Liver (tissue), 8 donors: ENCODE measurements at regions not wholly inside any gene's neighbourhood (a gene's known extent, or its start where the extent isn't known, plus 50 kb on each side); places are given as distances from the start of the nearest gene placed in this dataset.

Experiments
- DNase-seq: peaks from one replicate; pipeline ENCODE4 v3.0.0-alpha.2; 2017; ENCODE audit warnings: low spot score
- H3K27ac ChIP-seq, 2 donors: one replicate each; pipeline ENCODE4 v1.7.0; 2013; ENCODE audit warnings: inconsistent platforms in 2 of 2, low read length in 2 of 2, control low read depth in 1 of 2, low read depth in 1 of 2, mild to moderate bottlenecking in 1 of 2
- H3K27me3 ChIP-seq, 4 donors: one replicate each; pipeline versions ENCODE4 v1.6.1 to v1.7.0; 2013; ENCODE audit warnings: low read length in 3 of 4, inconsistent platforms in 1 of 4, mild to moderate bottlenecking in 1 of 4, moderate library complexity in 1 of 4; ENCODE audit not compliant: control insufficient read depth in 4 of 4, insufficient read depth in 4 of 4
- H3K36me3 ChIP-seq, 4 donors: one replicate each; pipeline versions ENCODE4 v1.6.1 to v1.7.0; 2013; ENCODE audit warnings: low read length in 3 of 4, mild to moderate bottlenecking in 3 of 4, low read depth in 1 of 4, moderate library complexity in 1 of 4; ENCODE audit not compliant: control insufficient read depth in 4 of 4, insufficient read depth in 3 of 4
- H3K4me1 ChIP-seq, 4 donors: one replicate each; pipeline versions ENCODE4 v1.6.1 to v1.7.0; 2013; ENCODE audit warnings: low read length in 3 of 4, mild to moderate bottlenecking in 3 of 4, moderate library complexity in 1 of 4; ENCODE audit not compliant: control insufficient read depth in 4 of 4, insufficient read depth in 4 of 4
- H3K4me3 ChIP-seq, 3 donors: one replicate each; pipeline versions ENCODE4 v1.6.1 to v1.7.0; 2013; ENCODE audit warnings: low read length in 3 of 3, control low read depth in 1 of 3, low read depth in 1 of 3, mild to moderate bottlenecking in 1 of 3
- H3K9ac ChIP-seq, 2 donors: one replicate each; pipeline ENCODE4 v1.7.0; 2013; ENCODE audit warnings: low read length in 2 of 2, mild to moderate bottlenecking in 2 of 2, moderate library complexity in 2 of 2, control low read depth in 1 of 2, low read depth in 1 of 2
- H3K9me3 ChIP-seq, 4 donors: one replicate each; pipeline versions ENCODE4 v1.6.1 to v1.7.0; 2013; ENCODE audit warnings: low read length in 3 of 4; ENCODE audit not compliant: control insufficient read depth in 4 of 4
- ATF3 ChIP-seq: IDR thresholded peaks from 2 replicates; pipeline ENCODE4 v1.6.1; 2016; ENCODE audit warnings: antibody characterized with exemption
- CTCF ChIP-seq: fragments of 150-350 bp; IDR thresholded peaks from 2 replicates; pipeline ENCODE4 v1.5.1; 2017; ENCODE audit warnings: improper control_type of control experiment, low read depth, low read length; ENCODE audit not compliant: missing input control
- EGR1 ChIP-seq, 2 donors: IDR thresholded peaks; 2 replicates each; pipeline ENCODE4 v1.6.1; 2016 to 2018; ENCODE audit warnings: antibody characterized with exemption in 2 of 2, low read depth in 2 of 2
- FOXA2 ChIP-seq: IDR thresholded peaks from 2 replicates; pipeline ENCODE4 v1.6.1; 2016; ENCODE audit warnings: antibody characterized with exemption
- GABPA ChIP-seq, 2 donors: IDR thresholded peaks in 1 of 2; conservative IDR thresholded peaks in 1 of 2; 2 replicates each; pipeline ENCODE4 v1.6.1; 2016; ENCODE audit warnings: antibody characterized with exemption in 2 of 2, mild to moderate bottlenecking in 1 of 2, moderate library complexity in 1 of 2
- HNF4G ChIP-seq: IDR thresholded peaks from 2 replicates; pipeline ENCODE4 v1.6.1; 2016; ENCODE audit warnings: antibody characterized with exemption
- MAX ChIP-seq: IDR thresholded peaks from 2 replicates; pipeline ENCODE4 v1.6.1; 2016; ENCODE audit warnings: antibody characterized with exemption
- RAD21 ChIP-seq, 2 donors: IDR thresholded peaks; 2 replicates each; pipeline ENCODE4 v1.6.1; 2016; ENCODE audit warnings: antibody characterized with exemption in 2 of 2, mild to moderate bottlenecking in 2 of 2
- REST ChIP-seq: IDR thresholded peaks from 2 replicates; pipeline ENCODE4 v1.6.1; 2016; ENCODE audit warnings: antibody characterized with exemption, mild to moderate bottlenecking
- RXRA ChIP-seq, 2 donors: IDR thresholded peaks; 2 replicates each; pipeline ENCODE4 v1.6.1; 2017 to 2018; ENCODE audit warnings: antibody characterized with exemption in 2 of 2, mild to moderate bottlenecking in 1 of 2
- SP1 ChIP-seq: IDR thresholded peaks from 2 replicates; pipeline ENCODE4 v1.6.1; 2018; ENCODE audit warnings: antibody characterized with exemption, mild to moderate bottlenecking
- TAF1 ChIP-seq: conservative IDR thresholded peaks from 2 replicates; pipeline ENCODE4 v1.6.1; 2016; ENCODE audit warnings: antibody characterized with exemption, mild to moderate bottlenecking
- YY1 ChIP-seq: IDR thresholded peaks from 2 replicates; pipeline ENCODE4 v1.6.1; 2016; ENCODE audit warnings: antibody characterized with exemption, mild to moderate bottlenecking
- ZBTB33 ChIP-seq: IDR thresholded peaks from 2 replicates; pipeline ENCODE4 v1.6.1; 2016; ENCODE audit warnings: antibody characterized with exemption
- WGBS: extraction: QIAGEN DNeasy Blood & Tissue Kit; methylation state at CpG from one replicate; pipeline ENCODE4 v1.1.7; 2013; 5-methylcytosine and 5-hydroxymethylcytosine counted together
- donor health status: healthy.
- donor health status: healthy.
- donor health status: healthy.
- donor health status: healthy.
- donor health status: healthy.

GRCh38 chr21:32185726-32186125 lies 93.1 kb downstream of the MIS18A start:
- DNase-seq, result no peak
- TF ChIP-seq REST (no peak), CTCF (no peak), ZBTB33 (no peak), FOXA2 (no peak), GABPA (IDR thresholded peaks at IDR 0.05 in 1 of 2, conservative IDR thresholded peaks at IDR 0.05 in 1 of 2) (no peak), SP1 (no peak), RAD21 (IDR thresholded peaks at IDR 0.05) (no peak), HNF4G (no peak), ATF3 (no peak), TAF1 (no peak), MAX (no peak), EGR1 (IDR thresholded peaks at IDR 0.05; ENCODE audit: low read depth in 2 of 2) (no peak), RXRA (IDR thresholded peaks at IDR 0.05) (no peak)
- Histone ChIP-seq H3K4me1 (no peaks in the 10 kb centered on the region), H3K9ac (no peak overlapping the region), H3K27me3 (peaks cover 0 to 7% (median 0%) of the 10 kb centered on the region in 4 donors), H3K27ac (no peak overlapping the region), H3K36me3 (no peaks in the 10 kb centered on the region), H3K9me3 (peaks cover 0 to 5% (median 0%) of the 10 kb centered on the region in 4 donors), H3K4me3 (no peak overlapping the region)
- 93% methylated on average over 5 of the region's 5 CpGs for WGBS

GRCh38 chr21:32185103-32185502 lies 93.7 kb downstream of the MIS18A start:
- DNase-seq, result no peak
- peaks cover 0 to 7% (median 0%) of the 10 kb centered on the region in 4 donors for H3K27me3 ChIP-seq
- no peak overlapping the region for H3K4me3 ChIP-seq
- WGBS, result 72% methylated on average over 2 of the region's 2 CpGs
- H3K36me3 ChIP-seq, result no peaks in the 10 kb centered on the region
- no peak overlapping the region for H3K27ac ChIP-seq
- no peak overlapping the region for H3K9ac ChIP-seq
- no peak for TF ChIP-seq YY1
- H3K4me1 ChIP-seq, result no peaks in the 10 kb centered on the region
- peaks cover 0 to 5% (median 0%) of the 10 kb centered on the region in 4 donors for H3K9me3 ChIP-seq
